ENCODE measurements at regions not wholly inside any gene's neighbourhood (a gene's known extent, or its start where the extent isn't known, plus 50 kb on each side); places are given as distances from the start of the nearest gene placed in this dataset.

- TF ChIP-seq CTCF (IDR thresholded peaks at IDR 0.05 in 2 of 3, conservative IDR thresholded peaks at IDR 0.05 in 1 of 3; ENCODE audit: insufficient read depth in 2 of 3, low read depth in 1 of 3, low read length in 3 of 3) (no peak), POLR2A (conservative IDR thresholded peaks at IDR 0.05) (no peak), STAG1 (CRISPR knock-in tag; IDR thresholded peaks at IDR 0.05; ENCODE audit: borderline replicate concordance) (no peak), TCF7L2 (IDR thresholded peaks at IDR 0.05; ENCODE audit: low read depth, low read length) (no peak), CC2D1A (IDR thresholded peaks at IDR 0.05) (no peak), GATA2 (CRISPR knock-in tag; IDR thresholded peaks at IDR 0.05) (no peak), TCF3 (CRISPR knock-in tag; IDR thresholded peaks at IDR 0.05) (no peak)
- TF ChIP-seq, protein P1, sequence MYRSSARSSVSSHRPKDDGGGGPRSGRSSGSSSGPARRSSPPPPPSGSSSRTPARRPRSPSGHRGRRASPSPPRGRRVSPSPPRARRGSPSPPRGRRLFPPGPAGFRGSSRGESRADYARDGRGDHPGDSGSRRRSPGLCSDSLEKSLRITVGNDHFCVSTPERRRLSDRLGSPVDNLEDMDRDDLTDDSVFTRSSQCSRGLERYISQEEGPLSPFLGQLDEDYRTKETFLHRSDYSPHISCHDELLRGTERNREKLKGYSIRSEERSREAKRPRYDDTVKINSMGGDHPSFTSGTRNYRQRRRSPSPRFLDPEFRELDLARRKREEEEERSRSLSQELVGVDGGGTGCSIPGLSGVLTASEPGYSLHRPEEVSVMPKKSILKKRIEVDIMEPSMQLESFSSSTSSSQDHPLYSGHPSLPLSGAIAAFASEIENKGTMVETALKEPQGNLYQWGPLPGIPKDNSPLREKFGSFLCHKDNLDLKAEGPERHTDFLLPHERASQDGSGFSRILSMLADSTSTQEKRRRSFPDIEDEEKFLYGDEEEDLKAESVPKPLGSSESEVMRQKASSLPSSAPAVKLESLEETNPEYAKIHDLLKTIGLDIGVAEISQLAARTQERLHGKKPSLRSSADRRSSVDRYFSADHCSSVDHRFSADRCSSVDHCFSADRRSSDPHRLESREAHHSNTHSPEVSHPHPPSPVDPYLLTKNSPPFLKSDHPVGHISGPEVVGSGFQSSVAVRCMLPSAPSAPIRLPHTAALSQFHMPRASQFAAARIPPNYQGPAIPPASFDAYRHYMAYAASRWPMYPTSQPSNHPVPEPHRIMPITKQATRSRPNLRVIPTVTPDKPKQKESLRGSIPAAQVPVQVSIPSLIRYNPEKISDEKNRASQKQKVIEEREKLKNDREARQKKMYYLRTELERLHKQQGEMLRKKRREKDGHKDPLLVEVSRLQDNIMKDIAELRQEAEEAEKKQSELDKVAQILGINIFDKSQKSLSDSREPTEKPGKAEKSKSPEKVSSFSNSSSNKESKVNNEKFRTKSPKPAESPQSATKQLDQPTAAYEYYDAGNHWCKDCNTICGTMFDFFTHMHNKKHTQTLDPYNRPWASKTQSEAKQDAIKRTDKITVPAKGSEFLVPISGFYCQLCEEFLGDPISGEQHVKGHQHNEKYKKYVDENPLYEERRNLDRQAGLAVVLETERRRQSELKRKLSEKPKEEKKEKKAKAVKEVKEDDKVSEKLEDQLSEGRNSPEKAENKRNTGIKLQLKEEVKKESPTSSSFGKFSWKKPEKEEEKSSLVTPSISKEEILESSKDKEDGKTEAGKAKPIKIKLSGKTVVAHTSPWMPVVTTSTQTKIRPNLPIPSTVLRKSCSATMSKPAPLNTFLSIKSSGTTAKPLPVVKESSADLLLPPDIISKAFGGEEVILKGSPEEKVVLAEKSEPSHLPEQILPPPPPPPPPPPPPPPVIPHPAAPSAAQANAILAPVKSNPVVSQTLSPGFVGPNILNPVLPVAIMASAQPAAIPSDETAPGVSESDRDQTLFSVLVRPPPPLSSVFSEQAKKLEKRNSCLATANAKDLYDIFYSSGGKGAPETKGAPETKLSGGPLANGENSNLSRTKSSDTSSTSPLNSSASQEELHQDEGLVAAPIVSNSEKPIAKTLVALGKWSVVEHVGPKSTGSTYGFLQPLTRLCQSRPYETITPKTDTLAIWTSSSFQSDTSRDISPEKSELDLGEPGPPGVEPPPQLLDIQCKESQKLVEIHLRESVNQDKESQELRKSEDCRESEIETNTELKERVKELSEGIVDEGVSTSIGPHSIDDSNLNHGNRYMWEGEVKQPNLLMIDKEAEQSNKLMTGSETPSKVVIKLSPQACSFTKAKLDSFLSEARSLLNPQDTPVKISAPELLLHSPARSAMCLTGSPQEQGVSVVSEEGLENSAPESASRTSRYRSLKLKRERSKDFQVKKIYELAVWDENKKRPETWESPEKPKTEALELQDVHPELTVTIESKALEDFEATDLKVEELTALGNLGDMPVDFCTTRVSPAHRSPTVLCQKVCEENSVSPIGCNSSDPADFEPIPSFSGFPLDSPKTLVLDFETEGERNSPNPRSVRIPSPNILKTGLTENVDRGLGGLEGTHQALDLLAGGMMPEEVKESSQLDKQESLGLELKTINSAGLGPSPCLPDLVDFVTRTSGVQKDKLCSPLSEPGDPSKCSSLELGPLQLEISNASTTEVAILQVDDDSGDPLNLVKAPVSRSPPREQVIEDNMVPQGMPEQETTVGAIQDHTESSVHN (IDR thresholded peaks at IDR 0.05; ENCODE audit: borderline replicate concordance in 1 of 2, low read depth in 1 of 2) = no peak
Measured at GRCh38 chr6:141526985-141527384, 605.7 kb upstream of the GJE1 start.

All from K562 (cell line).